Mucosa of descending colon (tissue), 3 donors: ENCODE measurements at regions not wholly inside any gene's neighbourhood (a gene's known extent, or its start where the extent isn't known, plus 50 kb on each side); places are given as distances from the start of the nearest gene placed in this dataset.
A peak's percentile ranks its signal among the peaks of the same experiment; 100 is the strongest.

Experiments used
- ATAC-seq: fragments of 200-7000 bp; cut with Tn5 transposase; one replicate; pipeline ENCODE4 v1.9.1; 2020; ENCODE audit warnings: mild to moderate bottlenecking, moderate library complexity
- DNase-seq, 3 donors: peaks; one replicate each; pipeline ENCODE4 v3.0.0-alpha.2; 2020
- H3K36me3 ChIP-seq: fragments of 200-600 bp; one replicate; pipeline ENCODE4 v1.8.0; 2021; ENCODE audit warnings: low read depth, mild to moderate bottlenecking
- H3K4me1 ChIP-seq: fragments of 200-600 bp; one replicate; pipeline ENCODE4 v1.8.0; 2021; ENCODE audit warnings: low read depth, mild to moderate bottlenecking
- H3K4me3 ChIP-seq: fragments of 200-600 bp; one replicate; pipeline ENCODE4 v1.8.0; 2021; ENCODE audit warnings: mild to moderate bottlenecking
- H3K9me3 ChIP-seq: fragments of 200-600 bp; one replicate; pipeline ENCODE4 v1.8.0; 2021; ENCODE audit warnings: mild to moderate bottlenecking
- CTCF ChIP-seq: fragments of 200-600 bp; IDR thresholded peaks from one replicate; pipeline ENCODE4 v1.8.0; 2022; ENCODE audit warnings: antibody characterized with exemption, mild to moderate bottlenecking
- intact Hi-C, 2 donors: fragments of 100-400 bp; cut with DNase I in 1 of 2; cut with micrococcal nuclease in 1 of 2; formaldehyde crosslinking; loops; one replicate each; pipeline versions ENCODE4 v1.11.0 to v1.11.1; 2022; cut with DNase I, micrococcal nuclease
- donor health status: DM: no; HTN: no; CAD: no; lungs with moderate emphysema.
- donor health status: DM: no; HTN: no; CAD: no.
- donor health status: DM: no; HTN: yes; CAD: no.

- Histone ChIP-seq H3K4me3 (no peak overlapping the region), H3K4me1 (peaks cover 18% of the 10 kb centered on the region), H3K9me3 (no peaks in the 10 kb centered on the region), H3K36me3 (no peaks in the 10 kb centered on the region)
- intact Hi-C loops = no loop called here
- DNase-seq (no peak), ATAC-seq (no peak)
- no peak for TF ChIP-seq CTCF
Measured at GRCh38 chr1:212212906-212213305, 72.3 kb upstream of the PPP2R5A start.

GRCh38 chr1:212213784-212214183 lies 71.4 kb upstream of the PPP2R5A start:
- H3K4me3 ChIP-seq = no peak overlapping the region
- DNase-seq = peak in 1 of 3 donors; percentile 52
- peak; percentile 89 for ATAC-seq
- H3K36me3 ChIP-seq = no peaks in the 10 kb centered on the region
- TF ChIP-seq CTCF = no peak
- intact Hi-C loops = no loop called here
- H3K9me3 ChIP-seq = no peaks in the 10 kb centered on the region
- peaks cover 18% of the 10 kb centered on the region for H3K4me1 ChIP-seq

GRCh38 chr1:212214325-212214724 lies 70.9 kb upstream of the PPP2R5A start:
- DNase-seq (no peak), ATAC-seq (peak; percentile 18)
- Histone ChIP-seq H3K4me3 (no peak overlapping the region), H3K4me1 (peaks cover 18% of the 10 kb centered on the region), H3K36me3 (no peaks in the 10 kb centered on the region), H3K9me3 (no peaks in the 10 kb centered on the region)
- intact Hi-C loops = no loop called here
- no peak for TF ChIP-seq CTCF

DNA sequence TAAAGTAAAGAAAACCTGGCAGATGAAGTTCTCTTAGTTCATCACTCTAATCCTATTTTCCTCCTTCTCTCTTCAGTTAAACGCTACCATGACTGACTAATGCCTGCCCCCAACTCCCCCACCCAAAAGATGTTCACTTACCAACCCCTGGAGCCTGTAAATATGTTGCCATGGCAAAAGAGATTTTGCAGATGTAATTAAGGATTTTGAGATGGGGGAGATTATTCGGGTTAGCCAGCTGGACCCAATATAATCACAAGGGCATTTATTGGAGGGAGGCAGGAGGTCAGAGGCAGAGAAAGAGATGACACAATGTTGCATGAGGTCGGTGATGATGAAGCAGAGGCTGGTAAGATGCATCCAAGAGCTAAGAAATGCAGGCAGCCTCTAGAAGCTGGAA lies 69.3 kb upstream of the PPP2R5A start:
- no peak overlapping the region for H3K4me3 ChIP-seq
- TF ChIP-seq CTCF = no peak
- ATAC-seq (no peak), DNase-seq (no peak)
- H3K4me1 ChIP-seq = peaks cover 18% of the 10 kb centered on the region
- intact Hi-C loops = no loop called here
- H3K36me3 ChIP-seq = no peaks in the 10 kb centered on the region
- no peaks in the 10 kb centered on the region for H3K9me3 ChIP-seq

GRCh38 chr1:212217633-212218032 lies 67.6 kb upstream of the PPP2R5A start:
- H3K4me1 ChIP-seq = peaks cover 18% of the 10 kb centered on the region
- H3K36me3 ChIP-seq = no peaks in the 10 kb centered on the region
- H3K4me3 ChIP-seq = no peak overlapping the region
- ATAC-seq (peak; percentile 48), DNase-seq (peak in 1 of 3 donors; percentile 52)
- H3K9me3 ChIP-seq = no peaks in the 10 kb centered on the region
- TF ChIP-seq CTCF = no peak
- intact Hi-C loops = no loop called here

GRCh38 chr1:212218065-212218464 lies 67.1 kb upstream of the PPP2R5A start:
- DNase-seq (no peak), ATAC-seq (peak; percentile 62)
- Histone ChIP-seq H3K4me1 (peaks cover 17% of the 10 kb centered on the region), H3K9me3 (no peaks in the 10 kb centered on the region), H3K4me3 (no peak overlapping the region), H3K36me3 (no peaks in the 10 kb centered on the region)
- TF ChIP-seq CTCF = no peak
- intact Hi-C loops = no loop called here
